Neuronal stem cell (in vitro differentiated cells): ENCODE measurements at regions not wholly inside any gene's neighbourhood (a gene's known extent, or its start where the extent isn't known, plus 50 kb on each side); places are given as distances from the start of the nearest gene placed in this dataset.
A peak's percentile ranks its signal among the peaks of the same experiment; 100 is the strongest.

Experiments
- DNase-seq: peaks from one replicate; pipeline ENCODE4 v3.0.0-alpha.2; 2013; ENCODE audit warnings: low spot score
- H2AFZ ChIP-seq: one replicate; pipeline ENCODE4 v1.6.1; 2013; ENCODE audit warnings: mild to moderate bottlenecking, low read length, inconsistent platforms
- H2AK5ac ChIP-seq: 2 replicates; pipeline ENCODE4 v1.6.1; 2013; ENCODE audit warnings: low read depth, mild to moderate bottlenecking, inconsistent platforms, low read length, moderate library complexity, mixed read lengths
- H2BK120ac ChIP-seq: 2 replicates; pipeline ENCODE4 v1.6.1; 2013; ENCODE audit warnings: low read depth, mild to moderate bottlenecking, inconsistent platforms, low read length, moderate library complexity, mixed read lengths
- H2BK12ac ChIP-seq: one replicate; pipeline ENCODE4 v1.6.1; 2013; ENCODE audit warnings: low read length, inconsistent platforms
- H2BK15ac ChIP-seq: 2 replicates; pipeline ENCODE4 v1.6.1; 2013; ENCODE audit warnings: mild to moderate bottlenecking, low read length, inconsistent platforms, mixed read lengths
- H2BK5ac ChIP-seq: one replicate; pipeline ENCODE4 v1.6.1; 2013; ENCODE audit warnings: inconsistent platforms, mild to moderate bottlenecking, low read length, moderate library complexity
- H3K14ac ChIP-seq: one replicate; pipeline ENCODE4 v1.6.1; 2013; ENCODE audit warnings: low read length, inconsistent platforms
- H3K18ac ChIP-seq: 2 replicates; pipeline ENCODE4 v1.6.1; 2013; ENCODE audit warnings: low read length, inconsistent platforms
- H3K23ac ChIP-seq: 2 replicates; pipeline ENCODE4 v1.6.1; 2013; ENCODE audit warnings: low read depth, mild to moderate bottlenecking, mixed read lengths, low read length, inconsistent platforms; ENCODE audit not compliant: poor library complexity
- H3K27ac ChIP-seq: replicated peaks from 3 replicates; pipeline ENCODE4 v1.5.1; 2013; ENCODE audit warnings: low read length, inconsistent platforms
- H3K27me3 ChIP-seq, 3 experiments: 2 replicates each; pipeline ENCODE4 v1.6.1; 2013; ENCODE audit warnings: low read length in 3 of 3, mild to moderate bottlenecking in 2 of 3, inconsistent platforms in 1 of 3, low read depth in 1 of 3, mixed read lengths in 1 of 3, moderate library complexity in 1 of 3; ENCODE audit not compliant: control insufficient read depth in 3 of 3, insufficient read depth in 3 of 3
- H3K36me3 ChIP-seq, 2 donors: replicated peaks in 1 of 2; 2 replicates each; pipeline ENCODE4 v1.6.1; 2013; ENCODE audit warnings: low read length in 2 of 2; ENCODE audit not compliant: control insufficient read depth in 2 of 2, insufficient read depth in 2 of 2
- H3K4ac ChIP-seq: 2 replicates; pipeline ENCODE4 v1.6.1; 2013; ENCODE audit warnings: inconsistent platforms, mild to moderate bottlenecking, low read length, moderate library complexity
- H3K4me1 ChIP-seq, 2 donors: 1 replicate in 1 of 2; 2 replicates in 1 of 2; pipeline ENCODE4 v1.6.1; 2013; ENCODE audit warnings: low read length in 2 of 2, low read depth in 1 of 2; ENCODE audit not compliant: control insufficient read depth in 2 of 2, insufficient read depth in 1 of 2
- H3K4me2 ChIP-seq: one replicate; pipeline ENCODE4 v1.6.1; 2013; ENCODE audit warnings: mild to moderate bottlenecking, low read length, inconsistent platforms; ENCODE audit not compliant: insufficient read depth, poor library complexity, severe bottlenecking
- H3K4me3 ChIP-seq, 2 donors: 2 replicates each; pipeline ENCODE4 v1.5.1; 2013; ENCODE audit warnings: low read length in 2 of 2, mild to moderate bottlenecking in 2 of 2, inconsistent platforms in 1 of 2, moderate library complexity in 1 of 2
- H3K79me1 ChIP-seq: one replicate; pipeline ENCODE4 v1.6.1; 2013; ENCODE audit warnings: low read depth, mild to moderate bottlenecking, inconsistent platforms, low read length, moderate library complexity
- H3K9ac ChIP-seq: one replicate; pipeline ENCODE4 v1.6.1; 2013; ENCODE audit warnings: mild to moderate bottlenecking, low read depth, low read length, inconsistent platforms; ENCODE audit not compliant: poor library complexity
- H3K9me3 ChIP-seq, 2 donors: replicated peaks in 1 of 2; 2 replicates each; pipeline versions ENCODE3 to v1.6.1; 2013; ENCODE audit warnings: low read length in 2 of 2, mild to moderate bottlenecking in 2 of 2, inconsistent platforms in 1 of 2, low read depth in 1 of 2, mixed read lengths in 1 of 2, moderate library complexity in 1 of 2; ENCODE audit not compliant: control insufficient read depth in 2 of 2, insufficient read depth in 1 of 2
- H4K8ac ChIP-seq: one replicate; pipeline ENCODE4 v1.6.1; 2013; ENCODE audit warnings: low read depth, mild to moderate bottlenecking, inconsistent platforms, low read length, moderate library complexity
- H4K91ac ChIP-seq: one replicate; pipeline ENCODE4 v1.6.1; 2013; ENCODE audit warnings: low read length, low read depth, mild to moderate bottlenecking, inconsistent platforms; ENCODE audit not compliant: poor library complexity
- WGBS, 2 donors: extraction: QIAGEN DNeasy Blood & Tissue Kit; methylation state at CpG; one replicate each; pipeline ENCODE4 v1.1.7; 2013; ENCODE audit warnings: missing lambda C conversion rate in 2 of 2, mixed read lengths in 1 of 2; ENCODE audit not compliant: insufficient read length in 2 of 2, insufficient replicate concordance in 1 of 2; ENCODE audit errors: extremely low coverage in 2 of 2; 5-methylcytosine and 5-hydroxymethylcytosine counted together

DNA sequence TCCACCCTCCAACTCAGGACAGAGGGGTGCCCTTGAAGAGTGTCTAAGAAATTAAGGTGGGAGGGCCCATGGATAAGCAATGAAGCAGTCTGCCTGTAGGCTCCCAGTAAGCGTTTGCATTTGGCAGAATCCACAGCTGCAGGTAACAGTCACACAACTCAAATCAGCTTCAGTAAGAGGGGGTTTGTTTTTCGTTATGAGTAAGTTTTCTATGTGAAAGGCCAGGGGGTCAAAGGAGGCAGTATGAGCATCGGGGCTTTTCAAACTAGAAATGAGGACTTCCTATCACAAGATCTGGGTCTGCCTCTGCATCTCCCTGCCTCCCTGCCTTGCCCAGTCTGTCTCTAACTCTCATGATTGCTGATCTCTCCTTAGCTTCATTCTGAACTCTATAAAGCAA is 128.1 kb upstream of the CCL2 start:
- Histone ChIP-seq H3K14ac (no peak overlapping the region), H3K18ac (no peak overlapping the region), H2BK5ac (no peak overlapping the region), H3K4me2 (no peak overlapping the region), H2BK120ac (no peak overlapping the region), H2AK5ac (no peak overlapping the region), H3K4ac (no peak overlapping the region), H2BK15ac (no peak overlapping the region), H3K9me3 (no peaks in the 10 kb centered on the region), H3K4me1 (peaks cover 0 to 8% of the 10 kb centered on the region in 2 donors), H3K27me3 (no peaks in the 10 kb centered on the region), H3K27ac (no peak overlapping the region), H3K4me3 (no peak overlapping the region), H3K9ac (no peak overlapping the region), H4K8ac (no peak overlapping the region), H2BK12ac (no peak overlapping the region), H2AFZ (no peak overlapping the region), H3K79me1 (no peaks in the 10 kb centered on the region), H4K91ac (no peak overlapping the region), H3K23ac (no peak overlapping the region), H3K36me3 (no peaks in the 10 kb centered on the region)
- no peak for DNase-seq
- no CpG with 5 or more reads among the region's 3 CpGs for WGBS, 2 donors

DNA sequence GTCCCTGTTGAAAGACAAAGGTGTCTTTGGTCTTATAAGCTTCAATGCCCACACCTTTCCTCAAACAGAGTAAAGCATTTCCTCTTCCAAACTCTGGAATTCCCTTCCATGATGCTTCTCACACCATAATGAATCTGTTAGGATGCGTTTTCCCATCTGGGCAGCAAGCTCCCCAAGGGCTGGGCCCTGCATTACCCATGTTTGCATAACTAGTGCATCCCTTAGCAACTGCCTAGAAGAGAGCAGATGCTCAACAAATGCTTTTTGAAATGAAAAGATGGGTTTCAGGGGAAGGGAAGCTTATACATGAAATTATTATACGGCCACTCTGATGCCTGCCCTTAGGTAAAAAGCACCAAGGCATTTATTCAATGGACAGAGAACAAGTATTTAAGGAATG is 124.5 kb upstream of the CCL2 start:
- Histone ChIP-seq H3K4me2 (no peak overlapping the region), H3K14ac (no peak overlapping the region), H2AK5ac (no peak overlapping the region), H2BK12ac (no peak overlapping the region), H4K8ac (no peak overlapping the region), H4K91ac (no peak overlapping the region), H3K27me3 (no peaks in the 10 kb centered on the region), H3K4me1 (peaks cover 0 to 8% of the 10 kb centered on the region in 2 donors), H3K23ac (no peak overlapping the region), H2BK5ac (no peak overlapping the region), H3K27ac (no peak overlapping the region), H3K18ac (no peak overlapping the region), H3K79me1 (no peaks in the 10 kb centered on the region), H3K4ac (no peak overlapping the region), H2BK120ac (no peak overlapping the region), H2AFZ (no peak overlapping the region), H3K9me3 (no peaks in the 10 kb centered on the region), H3K36me3 (no peaks in the 10 kb centered on the region), H3K9ac (no peak overlapping the region), H3K4me3 (no peak overlapping the region), H2BK15ac (no peak overlapping the region)
- no peak for DNase-seq
- WGBS, 2 donors = no CpG with 5 or more reads among the region's 2 CpGs

GRCh38 chr17:34131386-34131785 is 123.7 kb upstream of the CCL2 start:
- Histone ChIP-seq H3K27ac (no peak overlapping the region), H2BK5ac (no peak overlapping the region)
- WGBS, 2 donors = no CpG with 5 or more reads among the region's 3 CpGs

GRCh38 chr17:34133350-34133749 is 121.7 kb upstream of the CCL2 start:
- DNase-seq = no peak
- H3K79me1 ChIP-seq = no peaks in the 10 kb centered on the region
- H2BK5ac ChIP-seq = no peak overlapping the region
- no peak overlapping the region for H2BK12ac ChIP-seq
- peaks cover 0 to 8% of the 10 kb centered on the region in 2 donors for H3K4me1 ChIP-seq
- H3K9ac ChIP-seq = no peak overlapping the region
- H3K4me2 ChIP-seq = no peak overlapping the region
- no CpG with 5 or more reads among the region's 2 CpGs for WGBS, 2 donors
- H3K18ac ChIP-seq = no peak overlapping the region
- no peaks in the 10 kb centered on the region for H3K27me3 ChIP-seq
- no peak overlapping the region for H3K27ac ChIP-seq
- H2AK5ac ChIP-seq = no peak overlapping the region
- no peak overlapping the region for H2AFZ ChIP-seq
- H3K9me3 ChIP-seq = peaks cover 0 to 2% of the 10 kb centered on the region in 2 donors
- no peak overlapping the region for H3K14ac ChIP-seq
- peak overlapping the region; percentile 39 for H3K23ac ChIP-seq
- H3K4ac ChIP-seq = no peak overlapping the region
- H2BK15ac ChIP-seq = no peak overlapping the region
- H3K36me3 ChIP-seq = no peaks in the 10 kb centered on the region
- no peak overlapping the region for H4K91ac ChIP-seq
- no peak overlapping the region for H2BK120ac ChIP-seq
- H3K4me3 ChIP-seq = no peak overlapping the region
- no peak overlapping the region for H4K8ac ChIP-seq

More at GRCh38 chr17:34131386-34131785, 123.7 kb upstream of the CCL2 start:
- H3K9me3 ChIP-seq = no peaks in the 10 kb centered on the region
- no peaks in the 10 kb centered on the region for H3K79me1 ChIP-seq
- H2AK5ac ChIP-seq = no peak overlapping the region
- no peak for DNase-seq
- no peak overlapping the region for H2BK12ac ChIP-seq
- H3K14ac ChIP-seq = no peak overlapping the region
- H3K23ac ChIP-seq = no peak overlapping the region
- H4K8ac ChIP-seq = no peak overlapping the region
- H2BK120ac ChIP-seq = no peak overlapping the region
- no peak overlapping the region for H3K4me2 ChIP-seq
- no peak overlapping the region for H2AFZ ChIP-seq
- no peaks in the 10 kb centered on the region for H3K36me3 ChIP-seq
- H3K4me1 ChIP-seq = peaks cover 0 to 8% of the 10 kb centered on the region in 2 donors
- H3K4me3 ChIP-seq = no peak overlapping the region
- no peak overlapping the region for H3K9ac ChIP-seq
- no peak overlapping the region for H3K18ac ChIP-seq
- H3K4ac ChIP-seq = no peak overlapping the region
- no peak overlapping the region for H2BK15ac ChIP-seq
- H3K27me3 ChIP-seq = no peaks in the 10 kb centered on the region
- H4K91ac ChIP-seq = no peak overlapping the region
